ENCODE measurements at regions not wholly inside any gene's neighbourhood (a gene's known extent, or its start where the extent isn't known, plus 50 kb on each side); places are given as distances from the start of the nearest gene placed in this dataset.

- no peaks in the 10 kb centered on the region for H3K9me1 ChIP-seq (ENCODE audit: insufficient read depth, low read length)
- no peak overlapping the region for H3K18ac ChIP-seq (ENCODE audit: low read depth, low read length)
- ATAC-seq (ENCODE audit: low read depth) (no peak), DNase-seq (no peak)
- intact Hi-C loops (cut with micrococcal nuclease) (no loop called here), in situ Hi-C loops (cut with MboI; ENCODE audit: low sequenced_read_pairs) (no loop called here), dilution Hi-C loops (cut with HindIII; ENCODE audit: low sequenced_read_pairs, unreplicated experiment) (no loop called here)
- H3K27me3 ChIP-seq (ENCODE audit: control insufficient read depth, insufficient read depth, low read length) = no peaks in the 10 kb centered on the region
- no peak overlapping the region for H2AK5ac ChIP-seq (ENCODE audit: low read depth, low read length)
- H2BK20ac ChIP-seq (ENCODE audit: low read depth, low read length) = no peak overlapping the region
- ChIA-PET POLR2A (ENCODE audit: unreplicated experiment) (no interaction called here), CTCF (no interaction called here)
- no peak overlapping the region for H3K4me3 ChIP-seq (ENCODE audit: insufficient read depth, low read depth, low read length)
- no peaks in the 10 kb centered on the region for H3K4me1 ChIP-seq (ENCODE audit: control insufficient read depth, insufficient read depth, low read length)
- H2BK120ac ChIP-seq (ENCODE audit: low read depth, low read length) = no peak overlapping the region
- H3K4me2 ChIP-seq (ENCODE audit: low read depth, low read length) = no peak overlapping the region
- no peak overlapping the region for H2AFZ ChIP-seq (replicated peaks; ENCODE audit: low read length, poor library complexity)
- no peak overlapping the region for H3K27ac ChIP-seq (ENCODE audit: insufficient read depth, low read length)
- 0 out of 2 replicates have a peak, but pooled peaks cover 2% of the 10 kb centered on the region for H3K9me3 ChIP-seq (ENCODE audit: control insufficient read depth, insufficient read depth, low read length)
- TF ChIP-seq BHLHE40 (IDR thresholded peaks at IDR 0.05; ENCODE audit: low read depth, low read length) (no peak), ELK1 (IDR thresholded peaks at IDR 0.05; ENCODE audit: borderline replicate concordance, low read depth, low read length) (no peak), MXI1 (IDR thresholded peaks at IDR 0.05; ENCODE audit: borderline replicate concordance, low read depth, low read length) (no peak), RAD21 (IDR thresholded peaks at IDR 0.05; ENCODE audit: low read length) (no peak), USF2 (IDR thresholded peaks at IDR 0.05; ENCODE audit: low read depth, low read length) (no peak), RCOR1 (IDR thresholded peaks at IDR 0.05; ENCODE audit: insufficient replicate concordance, low read length) (no peak), FOS (IDR thresholded peaks at IDR 0.05; ENCODE audit: low read depth, low read length) (no peak), MAFK (IDR thresholded peaks at IDR 0.05; ENCODE audit: low read depth, low read length) (no peak), POLR2A (IDR thresholded peaks at IDR 0.05; ENCODE audit: low read depth, low read length) (no peak)
- H3K14ac ChIP-seq (replicated peaks; ENCODE audit: low read depth, low read length) = no peak overlapping the region
- no peak overlapping the region for H2BK15ac ChIP-seq (ENCODE audit: low read depth, low read length)
- no peaks in the 10 kb centered on the region for H4K20me1 ChIP-seq (ENCODE audit: insufficient read depth, low read length)
- no peak overlapping the region for H4K5ac ChIP-seq (ENCODE audit: low read depth, low read length)
- H3K79me1 ChIP-seq (ENCODE audit: low read depth in 1 of 2, low read length in 2 of 2) = no peaks in the 10 kb centered on the region
- BruUV-seq (replicated peaks) = no TSS peak
- H3K23ac ChIP-seq (ENCODE audit: low read depth, low read length) = no peak overlapping the region
- H3K9ac ChIP-seq (ENCODE audit: low read depth, low read length) = no peak overlapping the region
- no peak overlapping the region for H4K8ac ChIP-seq (ENCODE audit: low read depth in 2 of 2, low read length in 2 of 2)
- H4K91ac ChIP-seq (ENCODE audit: insufficient read depth, low read depth, low read length) = no peak overlapping the region
- H3K56ac ChIP-seq (ENCODE audit: extremely low read depth, insufficient read depth, low read length) = no peak overlapping the region
- H2AK9ac ChIP-seq (replicated peaks; ENCODE audit: low read depth, low read length, poor library complexity) = no peak overlapping the region
- H3K4ac ChIP-seq (ENCODE audit: low read depth, low read length) = no peak overlapping the region
- no peak overlapping the region for H2BK5ac ChIP-seq (ENCODE audit: low read depth, low read length, poor library complexity, severe bottlenecking)
- H3K36me3 ChIP-seq (ENCODE audit: control insufficient read depth, insufficient read depth, low read length) = no peaks in the 10 kb centered on the region
Measured at GRCh38 chr2:124996406-124996805, 971.3 kb downstream of the CNTNAP5 start.

Data from IMR-90 (cell line).